K562 (cell line): ENCODE measurements at regions not wholly inside any gene's neighbourhood (a gene's known extent, or its start where the extent isn't known, plus 50 kb on each side); places are given as distances from the start of the nearest gene placed in this dataset.

Experiments used
- KAT2B ChIP-seq: IDR thresholded peaks from one replicate; pipeline ENCODE4 v1.6.1; 2012; ENCODE audit warnings: low read depth, mild to moderate bottlenecking, control low read depth, inconsistent platforms, low read length, moderate library complexity
- TF ChIP-seq, protein P1 (sequence below), 3 experiments: IDR thresholded peaks in 2 of 3; conservative IDR thresholded peaks in 1 of 3; 2 replicates each; pipeline ENCODE4 v1.5.1; 2011 to 2012; ENCODE audit warnings: low read length in 3 of 3, mild to moderate bottlenecking in 3 of 3, control low read depth in 2 of 3, improper control_type of control experiment in 1 of 3, inconsistent platforms in 1 of 3, low read depth in 1 of 3, mixed read lengths in 1 of 3, moderate library complexity in 1 of 3; ENCODE audit not compliant: insufficient read depth in 2 of 3
- TF ChIP-seq, protein P2 (sequence below): fragments of 450-650 bp; IDR thresholded peaks from 2 replicates; pipeline ENCODE4 v1.7.1; 2018; ENCODE audit warnings: mild to moderate bottlenecking, low read depth; ENCODE audit not compliant: partially characterized antibody
- TF ChIP-seq, protein P3 (sequence below): fragments of 200-600 bp; sonication (generic); IDR thresholded peaks from one replicate; pipeline ENCODE4 v1.6.1; 2012; ENCODE audit warnings: mild to moderate bottlenecking, low read depth, low read length, inconsistent platforms

DNA sequence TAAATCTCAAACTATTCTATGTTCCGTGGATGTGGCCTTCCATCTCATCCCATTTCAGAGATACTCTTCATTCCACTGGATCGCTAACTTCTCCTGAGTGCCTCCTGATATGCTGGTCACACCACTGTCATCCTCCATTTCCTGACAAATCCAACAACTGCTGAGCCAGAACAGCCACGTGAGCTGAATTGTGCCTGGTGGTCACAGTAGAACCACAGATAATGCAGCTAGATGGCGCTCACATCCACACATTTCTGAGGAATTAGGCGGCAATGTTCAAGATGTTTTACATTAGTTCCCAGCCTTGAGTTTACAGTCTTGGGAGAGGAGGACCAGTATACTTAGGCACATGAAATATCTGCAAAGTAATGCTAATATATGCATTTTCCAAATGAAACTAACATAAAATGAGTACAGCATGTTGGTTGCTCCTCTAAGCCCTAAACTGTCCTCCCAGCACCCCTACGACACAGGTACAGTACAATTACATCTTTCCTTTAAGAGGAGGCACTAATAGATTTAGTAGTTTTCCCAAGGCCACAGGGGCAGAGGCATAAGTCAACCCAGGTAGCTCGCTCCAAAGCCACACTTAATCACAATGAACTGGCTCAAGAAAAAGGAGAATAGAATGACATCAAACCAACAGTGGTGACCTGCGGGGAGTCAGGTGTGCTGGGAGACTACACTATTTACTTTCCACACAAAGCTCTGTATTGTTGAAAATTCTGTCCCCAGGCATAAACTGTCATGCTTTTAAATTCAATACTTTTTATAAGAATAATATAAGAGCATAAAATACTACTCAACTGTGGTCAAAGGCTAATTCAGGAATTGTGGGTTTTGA is 134.2 kb downstream of the CHIC2 start (continued):
- TF ChIP-seq, protein P1, sequence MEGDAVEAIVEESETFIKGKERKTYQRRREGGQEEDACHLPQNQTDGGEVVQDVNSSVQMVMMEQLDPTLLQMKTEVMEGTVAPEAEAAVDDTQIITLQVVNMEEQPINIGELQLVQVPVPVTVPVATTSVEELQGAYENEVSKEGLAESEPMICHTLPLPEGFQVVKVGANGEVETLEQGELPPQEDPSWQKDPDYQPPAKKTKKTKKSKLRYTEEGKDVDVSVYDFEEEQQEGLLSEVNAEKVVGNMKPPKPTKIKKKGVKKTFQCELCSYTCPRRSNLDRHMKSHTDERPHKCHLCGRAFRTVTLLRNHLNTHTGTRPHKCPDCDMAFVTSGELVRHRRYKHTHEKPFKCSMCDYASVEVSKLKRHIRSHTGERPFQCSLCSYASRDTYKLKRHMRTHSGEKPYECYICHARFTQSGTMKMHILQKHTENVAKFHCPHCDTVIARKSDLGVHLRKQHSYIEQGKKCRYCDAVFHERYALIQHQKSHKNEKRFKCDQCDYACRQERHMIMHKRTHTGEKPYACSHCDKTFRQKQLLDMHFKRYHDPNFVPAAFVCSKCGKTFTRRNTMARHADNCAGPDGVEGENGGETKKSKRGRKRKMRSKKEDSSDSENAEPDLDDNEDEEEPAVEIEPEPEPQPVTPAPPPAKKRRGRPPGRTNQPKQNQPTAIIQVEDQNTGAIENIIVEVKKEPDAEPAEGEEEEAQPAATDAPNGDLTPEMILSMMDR (IDR thresholded peaks at IDR 0.05 in 2 of 3, conservative IDR thresholded peaks at IDR 0.05 in 1 of 3; ENCODE audit: insufficient read depth in 2 of 3, low read depth in 1 of 3, low read length in 3 of 3), result peak; percentile 75 to 84 (median 81)
- TF ChIP-seq, protein P2, sequence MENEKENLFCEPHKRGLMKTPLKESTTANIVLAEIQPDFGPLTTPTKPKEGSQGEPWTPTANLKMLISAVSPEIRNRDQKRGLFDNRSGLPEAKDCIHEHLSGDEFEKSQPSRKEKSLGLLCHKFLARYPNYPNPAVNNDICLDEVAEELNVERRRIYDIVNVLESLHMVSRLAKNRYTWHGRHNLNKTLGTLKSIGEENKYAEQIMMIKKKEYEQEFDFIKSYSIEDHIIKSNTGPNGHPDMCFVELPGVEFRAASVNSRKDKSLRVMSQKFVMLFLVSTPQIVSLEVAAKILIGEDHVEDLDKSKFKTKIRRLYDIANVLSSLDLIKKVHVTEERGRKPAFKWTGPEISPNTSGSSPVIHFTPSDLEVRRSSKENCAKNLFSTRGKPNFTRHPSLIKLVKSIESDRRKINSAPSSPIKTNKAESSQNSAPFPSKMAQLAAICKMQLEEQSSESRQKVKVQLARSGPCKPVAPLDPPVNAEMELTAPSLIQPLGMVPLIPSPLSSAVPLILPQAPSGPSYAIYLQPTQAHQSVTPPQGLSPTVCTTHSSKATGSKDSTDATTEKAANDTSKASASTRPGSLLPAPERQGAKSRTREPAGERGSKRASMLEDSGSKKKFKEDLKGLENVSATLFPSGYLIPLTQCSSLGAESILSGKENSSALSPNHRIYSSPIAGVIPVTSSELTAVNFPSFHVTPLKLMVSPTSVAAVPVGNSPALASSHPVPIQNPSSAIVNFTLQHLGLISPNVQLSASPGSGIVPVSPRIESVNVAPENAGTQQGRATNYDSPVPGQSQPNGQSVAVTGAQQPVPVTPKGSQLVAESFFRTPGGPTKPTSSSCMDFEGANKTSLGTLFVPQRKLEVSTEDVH, result no peak
- TF ChIP-seq, protein P3, sequence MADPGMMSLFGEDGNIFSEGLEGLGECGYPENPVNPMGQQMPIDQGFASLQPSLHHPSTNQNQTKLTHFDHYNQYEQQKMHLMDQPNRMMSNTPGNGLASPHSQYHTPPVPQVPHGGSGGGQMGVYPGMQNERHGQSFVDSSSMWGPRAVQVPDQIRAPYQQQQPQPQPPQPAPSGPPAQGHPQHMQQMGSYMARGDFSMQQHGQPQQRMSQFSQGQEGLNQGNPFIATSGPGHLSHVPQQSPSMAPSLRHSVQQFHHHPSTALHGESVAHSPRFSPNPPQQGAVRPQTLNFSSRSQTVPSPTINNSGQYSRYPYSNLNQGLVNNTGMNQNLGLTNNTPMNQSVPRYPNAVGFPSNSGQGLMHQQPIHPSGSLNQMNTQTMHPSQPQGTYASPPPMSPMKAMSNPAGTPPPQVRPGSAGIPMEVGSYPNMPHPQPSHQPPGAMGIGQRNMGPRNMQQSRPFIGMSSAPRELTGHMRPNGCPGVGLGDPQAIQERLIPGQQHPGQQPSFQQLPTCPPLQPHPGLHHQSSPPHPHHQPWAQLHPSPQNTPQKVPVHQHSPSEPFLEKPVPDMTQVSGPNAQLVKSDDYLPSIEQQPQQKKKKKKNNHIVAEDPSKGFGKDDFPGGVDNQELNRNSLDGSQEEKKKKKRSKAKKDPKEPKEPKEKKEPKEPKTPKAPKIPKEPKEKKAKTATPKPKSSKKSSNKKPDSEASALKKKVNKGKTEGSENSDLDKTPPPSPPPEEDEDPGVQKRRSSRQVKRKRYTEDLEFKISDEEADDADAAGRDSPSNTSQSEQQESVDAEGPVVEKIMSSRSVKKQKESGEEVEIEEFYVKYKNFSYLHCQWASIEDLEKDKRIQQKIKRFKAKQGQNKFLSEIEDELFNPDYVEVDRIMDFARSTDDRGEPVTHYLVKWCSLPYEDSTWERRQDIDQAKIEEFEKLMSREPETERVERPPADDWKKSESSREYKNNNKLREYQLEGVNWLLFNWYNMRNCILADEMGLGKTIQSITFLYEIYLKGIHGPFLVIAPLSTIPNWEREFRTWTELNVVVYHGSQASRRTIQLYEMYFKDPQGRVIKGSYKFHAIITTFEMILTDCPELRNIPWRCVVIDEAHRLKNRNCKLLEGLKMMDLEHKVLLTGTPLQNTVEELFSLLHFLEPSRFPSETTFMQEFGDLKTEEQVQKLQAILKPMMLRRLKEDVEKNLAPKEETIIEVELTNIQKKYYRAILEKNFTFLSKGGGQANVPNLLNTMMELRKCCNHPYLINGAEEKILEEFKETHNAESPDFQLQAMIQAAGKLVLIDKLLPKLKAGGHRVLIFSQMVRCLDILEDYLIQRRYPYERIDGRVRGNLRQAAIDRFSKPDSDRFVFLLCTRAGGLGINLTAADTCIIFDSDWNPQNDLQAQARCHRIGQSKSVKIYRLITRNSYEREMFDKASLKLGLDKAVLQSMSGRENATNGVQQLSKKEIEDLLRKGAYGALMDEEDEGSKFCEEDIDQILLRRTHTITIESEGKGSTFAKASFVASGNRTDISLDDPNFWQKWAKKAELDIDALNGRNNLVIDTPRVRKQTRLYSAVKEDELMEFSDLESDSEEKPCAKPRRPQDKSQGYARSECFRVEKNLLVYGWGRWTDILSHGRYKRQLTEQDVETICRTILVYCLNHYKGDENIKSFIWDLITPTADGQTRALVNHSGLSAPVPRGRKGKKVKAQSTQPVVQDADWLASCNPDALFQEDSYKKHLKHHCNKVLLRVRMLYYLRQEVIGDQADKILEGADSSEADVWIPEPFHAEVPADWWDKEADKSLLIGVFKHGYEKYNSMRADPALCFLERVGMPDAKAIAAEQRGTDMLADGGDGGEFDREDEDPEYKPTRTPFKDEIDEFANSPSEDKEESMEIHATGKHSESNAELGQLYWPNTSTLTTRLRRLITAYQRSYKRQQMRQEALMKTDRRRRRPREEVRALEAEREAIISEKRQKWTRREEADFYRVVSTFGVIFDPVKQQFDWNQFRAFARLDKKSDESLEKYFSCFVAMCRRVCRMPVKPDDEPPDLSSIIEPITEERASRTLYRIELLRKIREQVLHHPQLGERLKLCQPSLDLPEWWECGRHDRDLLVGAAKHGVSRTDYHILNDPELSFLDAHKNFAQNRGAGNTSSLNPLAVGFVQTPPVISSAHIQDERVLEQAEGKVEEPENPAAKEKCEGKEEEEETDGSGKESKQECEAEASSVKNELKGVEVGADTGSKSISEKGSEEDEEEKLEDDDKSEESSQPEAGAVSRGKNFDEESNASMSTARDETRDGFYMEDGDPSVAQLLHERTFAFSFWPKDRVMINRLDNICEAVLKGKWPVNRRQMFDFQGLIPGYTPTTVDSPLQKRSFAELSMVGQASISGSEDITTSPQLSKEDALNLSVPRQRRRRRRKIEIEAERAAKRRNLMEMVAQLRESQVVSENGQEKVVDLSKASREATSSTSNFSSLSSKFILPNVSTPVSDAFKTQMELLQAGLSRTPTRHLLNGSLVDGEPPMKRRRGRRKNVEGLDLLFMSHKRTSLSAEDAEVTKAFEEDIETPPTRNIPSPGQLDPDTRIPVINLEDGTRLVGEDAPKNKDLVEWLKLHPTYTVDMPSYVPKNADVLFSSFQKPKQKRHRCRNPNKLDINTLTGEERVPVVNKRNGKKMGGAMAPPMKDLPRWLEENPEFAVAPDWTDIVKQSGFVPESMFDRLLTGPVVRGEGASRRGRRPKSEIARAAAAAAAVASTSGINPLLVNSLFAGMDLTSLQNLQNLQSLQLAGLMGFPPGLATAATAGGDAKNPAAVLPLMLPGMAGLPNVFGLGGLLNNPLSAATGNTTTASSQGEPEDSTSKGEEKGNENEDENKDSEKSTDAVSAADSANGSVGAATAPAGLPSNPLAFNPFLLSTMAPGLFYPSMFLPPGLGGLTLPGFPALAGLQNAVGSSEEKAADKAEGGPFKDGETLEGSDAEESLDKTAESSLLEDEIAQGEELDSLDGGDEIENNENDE, result no peak
- TF ChIP-seq KAT2B, result no peak
